Keratinocyte (primary cell): ENCODE measurements at regions not wholly inside any gene's neighbourhood (a gene's known extent, or its start where the extent isn't known, plus 50 kb on each side); places are given as distances from the start of the nearest gene placed in this dataset.

Experiments
- DNase-seq: peaks from one replicate; pipeline ENCODE4 v3.0.0-alpha.2; 2011; ENCODE audit warnings: low read depth, missing footprints, low spot score
- FAIRE-seq: peaks from 2 replicates; lab custom pipeline; 2011; peaks lifted over from hg19 to GRCh38; lab: Jason Lieb, UNC
- H2AFZ ChIP-seq: 2 replicates; pipeline ENCODE4 v1.6.0; 2012; ENCODE audit warnings: low read length, control low read depth, inconsistent platforms; ENCODE audit not compliant: control insufficient read depth
- H3K27ac ChIP-seq: 2 replicates; pipeline ENCODE4 v1.5.1; 2011; ENCODE audit warnings: low read length; ENCODE audit not compliant: control insufficient read depth, insufficient read depth
- H3K27me3 ChIP-seq: 3 replicates; pipeline ENCODE4 v1.6.0; 2011; ENCODE audit warnings: low read length; ENCODE audit not compliant: control insufficient read depth, insufficient read depth; ENCODE audit errors: extremely low read depth
- H3K36me3 ChIP-seq, 2 experiments: 2 replicates in 1 of 2; 3 replicates in 1 of 2; pipeline ENCODE4 v1.5.1; 2011; ENCODE audit warnings: low read length in 2 of 2, mild to moderate bottlenecking in 1 of 2; ENCODE audit not compliant: control insufficient read depth in 2 of 2, insufficient read depth in 2 of 2; ENCODE audit errors: extremely low read depth in 1 of 2
- H3K4me1 ChIP-seq: 3 replicates; pipeline ENCODE4 v1.5.1; 2011; ENCODE audit warnings: low read length; ENCODE audit not compliant: control insufficient read depth, insufficient read depth; ENCODE audit errors: extremely low read depth
- H3K4me2 ChIP-seq: 3 replicates; pipeline ENCODE4 v1.6.0; 2011; ENCODE audit warnings: low read depth, low read length; ENCODE audit not compliant: control insufficient read depth, insufficient read depth; ENCODE audit errors: extremely low read depth
- H3K4me3 ChIP-seq, 3 experiments: fragments of 200-600 bp in 1 of 3; sonication (generic) in 1 of 3; 2 replicates in 2 of 3; 3 replicates in 1 of 3; pipeline ENCODE4 v1.5.1; 2011 to 2016; ENCODE audit warnings: low read length in 3 of 3, mild to moderate bottlenecking in 3 of 3, control low read depth in 2 of 3, inconsistent platforms in 1 of 3, low read depth in 1 of 3, mixed read lengths in 1 of 3, mixed run types in 1 of 3, moderate library complexity in 1 of 3; ENCODE audit not compliant: control insufficient read depth in 2 of 3, insufficient read depth in 2 of 3; ENCODE audit errors: extremely low read depth in 1 of 3
- H3K79me2 ChIP-seq: 2 replicates; pipeline ENCODE4 v1.6.0; 2012; ENCODE audit warnings: low read length; ENCODE audit not compliant: control insufficient read depth, insufficient read depth
- H3K9ac ChIP-seq: 3 replicates; pipeline ENCODE4 v1.6.0; 2011; ENCODE audit warnings: low read length; ENCODE audit not compliant: control insufficient read depth, insufficient read depth; ENCODE audit errors: extremely low read depth
- H3K9me1 ChIP-seq: 3 replicates; pipeline ENCODE4 v1.6.0; 2011; ENCODE audit warnings: low read length; ENCODE audit not compliant: control insufficient read depth, insufficient read depth; ENCODE audit errors: extremely low read depth
- H3K9me3 ChIP-seq: 2 replicates; pipeline ENCODE4 v1.5.1; 2012; ENCODE audit warnings: low read depth, low read length; ENCODE audit not compliant: control insufficient read depth
- H4K20me1 ChIP-seq: 3 replicates; pipeline ENCODE4 v1.6.0; 2011; ENCODE audit warnings: low read length; ENCODE audit not compliant: control insufficient read depth, insufficient read depth; ENCODE audit errors: extremely low read depth
- EZH2 ChIP-seq: IDR thresholded peaks from one replicate; pipeline ENCODE4 v1.6.1; 2012; ENCODE audit warnings: inconsistent platforms, mild to moderate bottlenecking, low read length, moderate library complexity
- dilution Hi-C: fragments of 300-500 bp; cut with MboI; formaldehyde crosslinking; loops from one replicate; pipeline ENCODE4 v1.7.0; 2020; ENCODE audit warnings: low sequenced_read_pairs; ENCODE audit not compliant: extremely low pct_ligation_motif_present
- TF ChIP-seq, protein P1 (sequence below), 3 experiments: IDR thresholded peaks in 1 of 3; conservative IDR thresholded peaks in 1 of 3; optimal IDR thresholded peaks in 1 of 3; 2 replicates in 2 of 3; 3 replicates in 1 of 3; pipeline versions ENCODE3 to v1.5.1; 2011; ENCODE audit warnings: low read length in 3 of 3, mild to moderate bottlenecking in 3 of 3, moderate library complexity in 2 of 3, control low read depth in 1 of 3, inconsistent platforms in 1 of 3; ENCODE audit not compliant: insufficient read depth in 2 of 3; ENCODE audit errors: extremely low read depth in 1 of 3

DNA sequence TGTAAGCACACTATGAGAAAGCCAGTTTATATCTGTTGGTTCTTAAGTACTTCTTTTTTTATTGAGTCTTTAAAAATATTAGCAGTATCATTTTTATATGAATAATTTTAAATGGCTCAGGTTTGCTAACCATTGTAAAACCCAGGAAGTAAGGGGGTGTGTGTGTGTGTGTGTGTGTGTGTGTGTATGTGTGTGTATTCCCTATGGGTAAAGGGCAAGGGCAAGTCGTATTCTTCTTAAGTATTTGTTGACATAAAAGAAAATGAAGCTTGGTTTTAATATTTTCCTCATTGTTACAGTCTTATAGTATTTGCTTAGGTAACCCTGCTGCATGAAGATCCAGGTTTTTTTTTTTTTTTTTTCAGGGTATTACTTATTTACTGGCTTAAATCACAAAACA lies 495.0 kb upstream of the B3GALT2 start:
- dilution Hi-C loops = no loop called here
- Histone ChIP-seq H3K9me1 (no peaks in the 10 kb centered on the region), H2AFZ (no peak overlapping the region)

DNA sequence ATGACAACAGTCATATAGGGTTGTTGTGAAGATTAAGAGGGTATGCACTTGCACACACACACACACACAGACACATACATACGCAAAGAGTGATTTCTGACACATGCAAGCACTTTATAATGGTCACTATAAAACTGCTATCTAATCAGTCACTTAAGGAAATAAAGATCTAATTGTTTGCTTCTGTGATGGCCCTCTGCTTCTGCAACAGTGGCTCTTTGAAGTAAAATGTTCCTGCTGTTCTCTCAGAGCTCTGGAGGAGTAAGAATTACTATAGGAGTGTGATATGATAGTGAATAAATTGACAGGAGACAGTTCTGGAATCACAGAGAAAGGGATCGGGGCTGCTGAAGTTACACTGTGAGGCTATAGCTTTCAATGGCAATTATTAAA lies 494.5 kb upstream of the B3GALT2 start:
- no peaks in the 10 kb centered on the region for H3K36me3 ChIP-seq
- dilution Hi-C loops = no loop called here
- no peak overlapping the region for H3K27ac ChIP-seq
- H3K4me3 ChIP-seq = no peak overlapping the region
- no peaks in the 10 kb centered on the region for H3K79me2 ChIP-seq
- H3K9me1 ChIP-seq = no peaks in the 10 kb centered on the region
- no peak for TF ChIP-seq EZH2
- TF ChIP-seq, protein P1, sequence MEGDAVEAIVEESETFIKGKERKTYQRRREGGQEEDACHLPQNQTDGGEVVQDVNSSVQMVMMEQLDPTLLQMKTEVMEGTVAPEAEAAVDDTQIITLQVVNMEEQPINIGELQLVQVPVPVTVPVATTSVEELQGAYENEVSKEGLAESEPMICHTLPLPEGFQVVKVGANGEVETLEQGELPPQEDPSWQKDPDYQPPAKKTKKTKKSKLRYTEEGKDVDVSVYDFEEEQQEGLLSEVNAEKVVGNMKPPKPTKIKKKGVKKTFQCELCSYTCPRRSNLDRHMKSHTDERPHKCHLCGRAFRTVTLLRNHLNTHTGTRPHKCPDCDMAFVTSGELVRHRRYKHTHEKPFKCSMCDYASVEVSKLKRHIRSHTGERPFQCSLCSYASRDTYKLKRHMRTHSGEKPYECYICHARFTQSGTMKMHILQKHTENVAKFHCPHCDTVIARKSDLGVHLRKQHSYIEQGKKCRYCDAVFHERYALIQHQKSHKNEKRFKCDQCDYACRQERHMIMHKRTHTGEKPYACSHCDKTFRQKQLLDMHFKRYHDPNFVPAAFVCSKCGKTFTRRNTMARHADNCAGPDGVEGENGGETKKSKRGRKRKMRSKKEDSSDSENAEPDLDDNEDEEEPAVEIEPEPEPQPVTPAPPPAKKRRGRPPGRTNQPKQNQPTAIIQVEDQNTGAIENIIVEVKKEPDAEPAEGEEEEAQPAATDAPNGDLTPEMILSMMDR (optimal IDR thresholded peaks at IDR 0.05 in 1 of 3, IDR thresholded peaks at IDR 0.05 in 1 of 3, conservative IDR thresholded peaks at IDR 0.05 in 1 of 3; ENCODE audit: extremely low read depth in 1 of 3, insufficient read depth in 2 of 3, low read length in 3 of 3) = no peak
- H3K4me2 ChIP-seq = no peak overlapping the region
- H3K9me3 ChIP-seq = no peaks in the 10 kb centered on the region
- no peak overlapping the region for H3K9ac ChIP-seq
- H3K4me1 ChIP-seq = no peaks in the 10 kb centered on the region
- FAIRE-seq (no peak), DNase-seq (no peak)
- no peak overlapping the region for H2AFZ ChIP-seq
- no peaks in the 10 kb centered on the region for H3K27me3 ChIP-seq
- no peaks in the 10 kb centered on the region for H4K20me1 ChIP-seq

More for the DNA sequence above, 495.0 kb upstream of the B3GALT2 start:
- H3K4me1 ChIP-seq = no peaks in the 10 kb centered on the region
- DNase-seq = no peak
- H3K4me2 ChIP-seq = no peak overlapping the region
- TF ChIP-seq, protein P1 (optimal IDR thresholded peaks at IDR 0.05 in 1 of 3, IDR thresholded peaks at IDR 0.05 in 1 of 3, conservative IDR thresholded peaks at IDR 0.05 in 1 of 3; ENCODE audit: extremely low read depth in 1 of 3, insufficient read depth in 2 of 3, low read length in 3 of 3) = no peak
- no peak for TF ChIP-seq EZH2
- H3K79me2 ChIP-seq = no peaks in the 10 kb centered on the region
- H3K9ac ChIP-seq = no peak overlapping the region
- no peaks in the 10 kb centered on the region for H3K27me3 ChIP-seq
- no peaks in the 10 kb centered on the region for H4K20me1 ChIP-seq
- no peak for FAIRE-seq
- H3K4me3 ChIP-seq = no peak overlapping the region
- H3K9me3 ChIP-seq = no peaks in the 10 kb centered on the region
- H3K36me3 ChIP-seq = no peaks in the 10 kb centered on the region
- no peak overlapping the region for H3K27ac ChIP-seq
